Suprapubic skin (tissue), 4 donors: ENCODE measurements at regions not wholly inside any gene's neighbourhood (a gene's known extent, or its start where the extent isn't known, plus 50 kb on each side); places are given as distances from the start of the nearest gene placed in this dataset.
"Not testable (repeated sequence)": the region's sequence is repeated elsewhere in the genome, so short reads cannot be mapped to it uniquely, and the experiment has no call there.

Experiments
- DNase-seq, 2 donors: peaks; one replicate each; pipeline ENCODE4 v3.0.0-alpha.2; 2019; ENCODE audit warnings: low spot score in 2 of 2
- H3K27ac ChIP-seq: fragments of 200-600 bp; sonication (generic); one replicate; pipeline ENCODE4 v1.5.1; 2019
- H3K27me3 ChIP-seq: fragments of 200-600 bp; sonication (generic); one replicate; pipeline ENCODE4 v1.5.1; 2019
- H3K36me3 ChIP-seq: fragments of 200-600 bp; sonication (generic); one replicate; pipeline ENCODE4 v1.5.1; 2019
- H3K4me1 ChIP-seq: fragments of 200-600 bp; sonication (generic); one replicate; pipeline ENCODE4 v1.5.1; 2019
- H3K4me3 ChIP-seq: fragments of 200-600 bp; sonication (generic); one replicate; pipeline ENCODE4 v1.5.1; 2019; ENCODE audit warnings: mild to moderate bottlenecking
- H3K9me3 ChIP-seq: fragments of 200-600 bp; sonication (generic); one replicate; pipeline ENCODE4 v1.5.1; 2019
- CTCF ChIP-seq, 2 donors: fragments of 200-600 bp in 1 of 2; fragments of 450-650 bp in 1 of 2; sonication (generic) in 1 of 2; IDR thresholded peaks; one replicate each; pipeline ENCODE4 v1.5.1; 2016 to 2019; ENCODE audit warnings: antibody characterized with exemption in 2 of 2, mild to moderate bottlenecking in 1 of 2, moderate library complexity in 1 of 2
- EP300 ChIP-seq: sonication (generic); formaldehyde crosslinking; IDR thresholded peaks from one replicate; pipeline ENCODE4 v1.6.1; 2017; ENCODE audit warnings: antibody characterized with exemption
- POLR2A ChIP-seq, 2 donors: fragments of 450-650 bp; IDR thresholded peaks; one replicate each; pipeline ENCODE4 v1.6.1; 2017; ENCODE audit warnings: antibody characterized with exemption in 2 of 2, mild to moderate bottlenecking in 2 of 2, moderate library complexity in 2 of 2
- POLR2AphosphoS5 ChIP-seq, 3 donors: sonication (generic); formaldehyde crosslinking; IDR thresholded peaks; one replicate each; pipeline ENCODE4 v1.6.1; 2017; ENCODE audit warnings: antibody characterized with exemption in 3 of 3
- WGBS: methylation state at CpG from one replicate; pipeline ENCODE4 v1.1.5; 2018; 5-methylcytosine and 5-hydroxymethylcytosine counted together

DNA sequence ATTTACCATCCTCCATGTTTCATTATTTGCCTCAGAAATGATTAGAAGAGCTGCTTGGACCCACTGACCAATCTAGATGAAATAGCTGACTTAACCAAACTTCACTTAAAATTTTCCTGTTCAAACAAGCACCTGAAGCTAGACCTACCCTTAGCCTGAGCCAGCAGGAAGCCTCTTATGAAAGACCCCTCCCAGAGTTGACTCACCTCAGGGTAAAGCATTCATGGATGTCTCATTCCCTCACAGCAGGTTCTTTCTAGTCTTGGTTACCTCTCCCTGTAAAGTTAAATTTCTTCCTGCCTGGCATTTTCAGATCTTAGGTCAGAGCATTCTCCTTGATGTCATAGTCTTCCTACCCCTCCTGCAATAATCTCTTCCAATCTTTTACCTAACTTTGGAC is 1209.8 kb downstream of the FLRT2 start:
- no peak overlapping the region for H3K4me3 ChIP-seq
- H3K4me1 ChIP-seq, result no peaks in the 10 kb centered on the region
- TF ChIP-seq POLR2AphosphoS5 (IDR thresholded peaks at IDR 0.05) (no peak), CTCF (IDR thresholded peaks at IDR 0.05) (no peak), EP300 (no peak), POLR2A (IDR thresholded peaks at IDR 0.05) (no peak)
- H3K9me3 ChIP-seq, result no peaks in the 10 kb centered on the region
- no peak overlapping the region for H3K27ac ChIP-seq
- no peak for DNase-seq
- H3K27me3 ChIP-seq, result no peaks in the 10 kb centered on the region
- no peaks in the 10 kb centered on the region for H3K36me3 ChIP-seq

- not testable (repeated sequence) for H3K9me3 ChIP-seq, H3K27me3 ChIP-seq, H3K4me1 ChIP-seq, H3K36me3 ChIP-seq, H3K27ac ChIP-seq, H3K4me3 ChIP-seq, DNase-seq
- 87% methylated on average over 2 of the region's 2 CpGs for WGBS
Observed at GRCh38 chr14:86731427-86731826, 1201.5 kb downstream of the FLRT2 start.

- Histone ChIP-seq H3K27me3 (no peaks in the 10 kb centered on the region), H3K27ac (no peak overlapping the region), H3K36me3 (no peaks in the 10 kb centered on the region), H3K9me3 (no peaks in the 10 kb centered on the region), H3K4me3 (no peak overlapping the region), H3K4me1 (no peaks in the 10 kb centered on the region)
- no peak for DNase-seq
- no peak for TF ChIP-seq EP300
- TF ChIP-seq POLR2AphosphoS5 (IDR thresholded peaks at IDR 0.05), result no peak
- TF ChIP-seq CTCF (IDR thresholded peaks at IDR 0.05), result no peak
- TF ChIP-seq POLR2A (IDR thresholded peaks at IDR 0.05), result no peak
Observed at GRCh38 chr14:86723254-86723624, 1193.3 kb downstream of the FLRT2 start.

DNA sequence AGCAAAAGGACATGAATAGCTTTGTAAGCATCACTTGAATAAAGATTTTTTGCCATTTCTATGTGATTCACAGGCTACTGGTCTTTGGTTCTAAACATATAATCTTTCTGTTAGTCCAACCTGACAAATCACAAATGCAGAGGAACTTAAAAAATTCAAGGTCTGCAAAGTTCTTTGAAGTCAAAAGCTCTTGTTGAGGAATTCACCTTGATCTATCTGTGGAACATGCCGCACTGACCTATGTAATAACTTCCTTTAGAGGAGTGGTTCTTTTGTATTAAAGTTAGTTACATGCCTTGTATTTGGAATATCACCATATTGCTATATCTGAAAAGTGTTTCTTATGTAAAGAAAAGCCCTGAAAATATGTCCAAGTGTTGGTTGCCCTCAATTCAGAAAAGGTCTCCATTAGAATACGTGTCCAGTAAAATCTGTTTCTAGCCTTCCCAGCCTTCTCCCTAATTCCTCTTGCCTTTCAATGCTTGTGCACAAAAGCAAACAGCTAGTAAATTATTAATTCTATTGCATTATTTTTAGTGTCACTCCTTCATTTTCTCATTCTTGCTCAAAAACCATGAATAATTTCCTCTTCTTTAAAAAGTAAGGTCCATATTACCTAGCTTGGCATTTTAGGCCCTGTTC is 1192.8 kb downstream of the FLRT2 start:
- TF ChIP-seq EP300, result no peak
- TF ChIP-seq POLR2A (IDR thresholded peaks at IDR 0.05), result no peak
- no peak for TF ChIP-seq CTCF (IDR thresholded peaks at IDR 0.05)
- no peak for TF ChIP-seq POLR2AphosphoS5 (IDR thresholded peaks at IDR 0.05)
- H3K9me3 ChIP-seq, result no peaks in the 10 kb centered on the region
- H3K27me3 ChIP-seq, result no peaks in the 10 kb centered on the region
- H3K27ac ChIP-seq, result no peak overlapping the region
- WGBS, result 89% methylated on average over 2 of the region's 2 CpGs
- no peaks in the 10 kb centered on the region for H3K36me3 ChIP-seq
- no peak for DNase-seq
- no peak overlapping the region for H3K4me3 ChIP-seq
- H3K4me1 ChIP-seq, result no peaks in the 10 kb centered on the region

- no peak for TF ChIP-seq POLR2AphosphoS5 (IDR thresholded peaks at IDR 0.05)
- no peak for TF ChIP-seq POLR2A (IDR thresholded peaks at IDR 0.05)
- no peak for TF ChIP-seq CTCF (IDR thresholded peaks at IDR 0.05)
- TF ChIP-seq EP300, result no peak
- H3K27me3 ChIP-seq, result no peaks in the 10 kb centered on the region
- no peak overlapping the region for H3K27ac ChIP-seq
- H3K4me1 ChIP-seq, result peaks cover 4% of the 10 kb centered on the region
- H3K9me3 ChIP-seq, result no peaks in the 10 kb centered on the region
- DNase-seq, result no peak
- no peak overlapping the region for H3K4me3 ChIP-seq
- H3K36me3 ChIP-seq, result no peaks in the 10 kb centered on the region
Observed at GRCh38 chr14:86714575-86714974, 1184.6 kb downstream of the FLRT2 start.

DNA sequence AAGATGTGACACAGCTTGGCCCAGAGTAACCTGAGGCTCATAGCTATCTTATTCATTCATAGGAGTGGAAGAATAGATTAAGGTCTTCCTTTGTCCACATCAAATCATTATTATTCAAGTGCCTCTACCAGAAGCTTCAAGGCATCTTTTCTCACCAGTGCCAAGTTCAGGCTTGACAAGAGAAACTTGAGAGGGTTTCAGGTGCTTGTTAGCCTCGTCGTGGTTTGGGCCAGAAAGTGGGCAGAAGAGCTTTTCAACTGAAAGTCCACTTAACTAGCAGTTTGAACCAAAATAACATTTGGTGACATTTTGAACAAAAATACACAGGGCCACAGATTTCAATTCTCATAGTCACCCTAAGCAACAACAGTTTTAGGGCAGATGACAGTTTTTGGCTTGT is 1184.2 kb downstream of the FLRT2 start:
- Histone ChIP-seq H3K9me3 (no peaks in the 10 kb centered on the region), H3K27ac (no peak overlapping the region), H3K27me3 (no peaks in the 10 kb centered on the region), H3K4me3 (no peak overlapping the region), H3K4me1 (peaks cover 4% of the 10 kb centered on the region), H3K36me3 (no peaks in the 10 kb centered on the region)
- DNase-seq, result no peak
- TF ChIP-seq EP300, result no peak
- TF ChIP-seq CTCF (IDR thresholded peaks at IDR 0.05), result no peak
- TF ChIP-seq POLR2AphosphoS5 (IDR thresholded peaks at IDR 0.05), result no peak
- TF ChIP-seq POLR2A (IDR thresholded peaks at IDR 0.05), result no peak
- 86% methylated on average over 2 of the region's 2 CpGs for WGBS
